HG03159 (cell line): ENCODE measurements at regions not wholly inside any gene's neighbourhood (a gene's known extent, or its start where the extent isn't known, plus 50 kb on each side); places are given as distances from the start of the nearest gene placed in this dataset.
"Not testable (repeated sequence)": the region's sequence is repeated elsewhere in the genome, so short reads cannot be mapped to it uniquely, and the experiment has no call there.

Experiments used
- ATAC-seq: cut with Tn5 transposase; IDR thresholded peaks from one replicate; pipeline ENCODE4 v1.9.1; 2021; ENCODE audit warnings: mild to moderate bottlenecking, moderate library complexity; ENCODE audit not compliant: unreplicated experiment

- ATAC-seq, result no peak
Observed at GRCh38 chr4:173722075-173722474, 192.0 kb upstream of the HAND2 start.

DNA sequence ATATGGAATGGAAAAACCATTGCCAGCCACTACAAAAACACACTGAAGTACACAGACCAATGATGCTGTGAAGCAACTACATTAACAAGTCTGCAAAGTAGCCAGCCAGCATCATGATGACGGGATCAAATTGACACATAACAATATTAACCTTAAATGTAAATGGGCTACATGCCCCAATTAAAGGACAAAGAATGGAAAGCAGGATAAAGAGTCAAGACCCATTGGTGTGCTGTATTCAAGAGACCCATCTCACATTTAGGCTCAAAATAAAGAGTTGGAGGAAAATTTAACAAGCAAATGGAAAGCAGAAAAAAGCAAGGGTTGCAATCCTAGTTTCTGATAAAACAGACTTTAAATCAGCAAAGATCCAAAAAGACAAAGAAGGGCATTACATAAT lies 188.5 kb upstream of the HAND2 start:
- not testable (repeated sequence) for ATAC-seq

- no peak for ATAC-seq
Observed at GRCh38 chr4:173717581-173717980, 187.6 kb upstream of the HAND2 start.

- ATAC-seq, result no peak
Observed at GRCh38 chr4:173714456-173714855, 184.4 kb upstream of the HAND2 start.

GRCh38 chr4:173713026-173713425 lies 183.0 kb upstream of the HAND2 start:
- ATAC-seq, result no peak

- no peak for ATAC-seq
Observed at GRCh38 chr4:173707658-173708419, 177.8 kb upstream of the HAND2 start.

DNA sequence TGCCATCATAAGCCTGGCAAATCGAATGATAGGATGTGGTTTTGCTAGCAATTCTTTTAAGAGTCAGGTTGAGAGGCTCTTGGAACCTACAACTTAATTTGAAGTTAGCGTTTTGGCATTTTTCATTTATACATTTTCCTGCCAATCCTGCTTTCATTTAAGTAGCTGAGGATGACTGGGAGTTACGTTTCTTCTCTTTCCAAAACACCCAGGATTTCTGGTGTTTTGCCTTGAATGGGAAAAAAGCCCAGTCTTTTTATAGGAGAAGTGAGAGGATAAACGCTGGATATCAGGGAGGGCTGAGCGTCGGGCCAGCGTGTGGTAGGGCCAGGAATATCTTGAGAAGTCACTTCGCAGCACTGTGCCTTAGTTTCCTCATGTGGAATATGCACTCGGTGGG lies 174.2 kb upstream of the HAND2 start:
- no peak for ATAC-seq

DNA sequence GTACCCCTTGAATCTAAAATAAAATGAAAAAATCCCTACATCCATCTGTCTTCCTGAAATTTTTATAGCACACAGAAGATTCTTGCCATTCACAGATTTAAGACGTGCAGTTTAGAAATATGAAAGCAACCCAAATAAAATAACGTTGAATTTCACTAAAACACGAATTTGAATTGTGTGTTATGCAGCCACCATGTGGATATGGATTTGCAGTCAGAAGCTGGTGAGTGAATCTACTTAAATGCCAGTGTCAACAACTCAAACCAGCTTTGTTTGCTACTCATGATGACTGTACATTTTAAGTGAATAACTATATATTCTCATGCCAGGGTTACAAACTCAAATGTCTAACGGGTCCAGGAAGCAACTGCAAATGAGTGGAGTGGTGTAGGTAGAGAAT lies 173.0 kb upstream of the HAND2 start:
- ATAC-seq, result no peak

DNA sequence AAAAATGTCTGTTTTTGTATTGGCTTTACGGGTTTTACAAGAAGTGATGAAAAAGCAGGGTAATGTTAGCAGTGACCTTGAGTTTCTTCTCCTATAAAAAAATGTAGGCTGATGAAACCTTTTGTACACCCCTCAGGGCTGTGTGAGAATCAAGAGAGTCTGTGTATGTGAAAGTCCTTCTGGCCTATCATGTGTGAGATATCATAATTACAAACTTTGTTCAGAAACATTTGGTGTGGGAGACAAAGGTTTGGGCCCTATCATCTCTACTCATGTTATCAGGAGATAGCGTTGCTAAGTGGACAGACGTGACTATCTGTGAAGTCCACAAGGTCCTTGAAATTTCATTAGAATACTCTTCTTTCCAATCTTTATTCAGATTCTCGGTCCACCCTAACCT lies 170.6 kb upstream of the HAND2 start:
- no peak for ATAC-seq

DNA sequence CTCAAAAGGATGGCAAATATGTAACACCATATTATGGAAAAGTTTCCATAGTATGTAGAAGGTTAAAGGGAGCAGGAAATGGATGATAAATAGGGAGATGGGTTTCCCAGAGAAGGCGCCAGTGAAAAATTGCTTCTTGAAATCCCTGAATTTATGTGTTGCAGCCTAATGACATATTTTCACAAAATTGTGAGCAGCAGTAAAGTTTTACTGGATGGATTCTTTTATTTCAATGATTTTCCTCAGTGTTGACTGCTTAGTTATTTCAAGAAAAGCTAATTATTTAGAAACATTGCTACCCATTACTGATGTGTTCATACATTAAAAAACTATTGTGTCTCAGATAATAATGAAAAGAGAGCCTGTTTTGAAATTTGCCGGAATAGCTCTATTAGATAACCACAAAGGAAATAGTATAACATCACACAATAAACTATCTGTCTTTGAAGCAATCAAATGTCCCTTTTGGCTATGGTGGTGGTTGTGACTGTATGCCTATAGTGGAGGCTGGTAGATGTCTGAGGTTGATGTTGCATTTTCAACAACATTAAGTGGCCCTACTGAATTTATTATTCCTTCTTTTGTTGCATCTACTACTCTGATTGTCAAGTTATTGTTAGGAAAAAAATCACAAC lies 169.9 kb upstream of the HAND2 start:
- no peak for ATAC-seq

DNA sequence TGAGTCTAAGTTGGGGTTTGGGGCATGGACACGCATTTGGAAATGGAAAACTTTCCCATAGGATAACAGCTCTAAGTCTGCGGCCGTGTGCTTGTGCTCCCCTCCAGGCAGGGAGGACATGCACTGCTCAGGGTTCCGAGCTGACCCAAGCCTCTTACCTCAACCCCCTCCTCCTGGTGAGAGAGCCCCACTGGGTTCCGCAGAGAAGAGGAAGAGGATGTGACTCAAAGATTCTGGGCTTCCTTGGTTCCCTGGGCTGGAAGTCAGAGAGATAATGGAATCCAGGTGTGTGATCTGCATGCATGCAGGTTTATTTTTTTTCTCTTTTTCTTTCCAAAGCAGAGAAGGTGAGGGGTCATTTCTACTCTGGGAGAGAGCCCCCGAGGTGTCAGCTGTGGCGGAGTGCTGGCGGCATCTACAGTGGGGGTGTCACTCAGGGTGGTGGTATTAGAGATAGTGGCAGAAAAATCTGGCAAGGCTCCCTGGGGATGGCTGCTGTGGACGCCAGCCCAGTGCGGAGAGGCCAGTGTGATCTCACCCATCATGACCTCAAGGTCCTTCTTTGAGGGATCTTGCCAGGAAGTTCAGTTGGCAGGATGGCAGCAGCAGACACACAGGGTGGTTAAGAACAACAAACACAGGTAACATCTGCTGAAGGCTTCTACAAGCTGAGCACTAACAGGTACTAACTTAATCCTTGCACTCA lies 168.7 kb upstream of the HAND2 start:
- no peak for ATAC-seq

DNA sequence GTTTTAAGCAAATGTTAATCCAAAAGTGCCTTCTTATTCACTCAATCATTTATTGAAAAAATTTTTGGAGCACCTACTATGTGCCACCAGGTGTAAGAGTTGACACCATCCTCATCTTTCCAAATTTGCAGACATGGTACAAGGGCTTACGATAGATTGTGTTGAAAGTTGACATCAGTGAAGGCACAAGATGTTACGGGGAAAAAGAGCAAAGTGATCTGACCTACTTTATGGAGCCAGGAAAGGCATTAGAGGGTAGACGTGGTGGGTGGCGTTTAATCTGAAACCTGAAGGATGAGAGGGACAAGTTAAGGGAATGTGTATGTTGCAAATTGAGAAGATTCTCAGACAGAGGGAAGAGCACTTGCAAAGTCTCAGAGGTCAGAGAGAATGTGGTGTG lies 167.8 kb upstream of the HAND2 start:
- ATAC-seq, result no peak

DNA sequence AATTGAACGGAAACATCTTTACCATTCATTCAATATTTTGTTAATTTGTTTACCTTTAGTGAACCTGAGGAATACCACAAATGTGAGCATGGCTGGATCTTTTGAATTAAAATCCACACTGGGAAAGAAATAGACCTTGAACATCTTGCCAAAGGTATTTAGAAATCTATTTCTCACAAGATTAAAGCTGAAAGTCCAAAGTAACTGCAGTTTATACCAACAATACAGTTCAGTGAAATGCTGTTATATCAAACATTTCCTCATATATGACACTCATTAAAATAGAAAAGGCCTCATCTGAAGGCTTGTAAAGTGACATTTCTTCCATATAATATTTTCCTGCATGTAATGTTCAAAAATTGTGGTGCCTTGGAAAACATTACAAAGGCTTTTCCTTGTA lies 166.5 kb upstream of the HAND2 start:
- ATAC-seq, result no peak

DNA sequence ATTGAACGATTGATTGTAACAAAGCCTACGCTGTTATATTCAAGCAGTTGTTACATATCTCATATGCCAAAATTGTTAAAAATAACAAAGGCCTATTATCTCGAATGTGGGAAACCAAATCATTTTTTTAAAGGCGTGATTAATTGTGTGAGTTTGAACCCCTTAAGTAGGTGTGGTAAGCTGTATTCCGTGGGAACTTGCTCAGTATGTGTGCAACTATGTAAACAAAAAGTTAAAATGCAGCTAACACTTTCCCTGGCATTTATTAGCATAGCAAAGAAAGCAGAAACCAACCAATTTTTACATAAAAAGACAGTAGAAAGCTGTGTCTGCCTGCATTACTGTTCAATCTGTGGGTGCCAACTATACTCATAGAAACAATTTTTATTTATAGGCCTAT lies 166.0 kb upstream of the HAND2 start:
- no peak for ATAC-seq

GRCh38 chr4:173685831-173686210 lies 155.8 kb upstream of the HAND2 start:
- no peak for ATAC-seq

- ATAC-seq, result no peak
Observed at GRCh38 chr4:173685165-173685830, 155.3 kb upstream of the HAND2 start.

DNA sequence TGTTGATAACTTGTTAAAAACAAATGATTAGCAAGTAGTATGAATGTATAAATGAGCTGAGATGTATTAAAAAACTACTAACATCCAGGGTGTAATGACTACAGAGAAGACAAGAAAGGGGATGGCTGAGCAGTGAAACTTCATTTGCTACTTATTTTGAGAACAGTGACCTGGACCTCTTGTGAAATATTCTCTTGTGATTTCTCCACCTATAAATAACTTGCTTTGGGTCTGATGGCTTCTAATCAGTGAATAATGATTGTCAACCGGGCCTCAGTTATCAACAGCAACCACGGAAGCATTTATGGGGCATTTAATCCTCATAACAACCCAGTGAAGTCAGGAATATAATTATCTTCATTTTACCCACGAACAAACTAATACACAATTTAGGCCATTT lies 154.2 kb upstream of the HAND2 start:
- no peak for ATAC-seq

DNA sequence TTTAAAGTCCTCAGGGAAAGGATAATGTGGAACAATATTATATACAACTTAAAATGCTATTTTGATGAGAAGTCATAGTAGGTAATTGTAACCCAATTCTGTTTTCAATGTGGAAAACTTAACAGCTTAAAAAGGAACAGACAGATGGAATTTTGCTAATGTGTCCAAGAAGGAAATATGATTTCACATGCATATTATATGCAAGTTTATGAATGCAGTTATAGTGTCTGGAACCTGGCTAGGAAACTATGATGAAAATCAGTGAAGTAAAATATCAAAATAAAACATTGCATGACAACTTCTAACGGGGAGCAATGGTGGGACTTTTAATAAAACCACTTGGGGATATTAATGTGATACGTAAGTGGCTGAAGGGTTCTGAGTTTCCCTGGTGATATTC lies 152.6 kb upstream of the HAND2 start:
- no peak for ATAC-seq

GRCh38 chr4:173680278-173680677 lies 150.2 kb upstream of the HAND2 start:
- ATAC-seq, result no peak

GRCh38 chr4:173675446-173675845 lies 145.4 kb upstream of the HAND2 start:
- no peak for ATAC-seq

- ATAC-seq, result no peak
Observed at GRCh38 chr4:173669460-173670179, 139.6 kb upstream of the HAND2 start.
